ENCODE measurements at regions not wholly inside any gene's neighbourhood (a gene's known extent, or its start where the extent isn't known, plus 50 kb on each side); places are given as distances from the start of the nearest gene placed in this dataset.

DNA sequence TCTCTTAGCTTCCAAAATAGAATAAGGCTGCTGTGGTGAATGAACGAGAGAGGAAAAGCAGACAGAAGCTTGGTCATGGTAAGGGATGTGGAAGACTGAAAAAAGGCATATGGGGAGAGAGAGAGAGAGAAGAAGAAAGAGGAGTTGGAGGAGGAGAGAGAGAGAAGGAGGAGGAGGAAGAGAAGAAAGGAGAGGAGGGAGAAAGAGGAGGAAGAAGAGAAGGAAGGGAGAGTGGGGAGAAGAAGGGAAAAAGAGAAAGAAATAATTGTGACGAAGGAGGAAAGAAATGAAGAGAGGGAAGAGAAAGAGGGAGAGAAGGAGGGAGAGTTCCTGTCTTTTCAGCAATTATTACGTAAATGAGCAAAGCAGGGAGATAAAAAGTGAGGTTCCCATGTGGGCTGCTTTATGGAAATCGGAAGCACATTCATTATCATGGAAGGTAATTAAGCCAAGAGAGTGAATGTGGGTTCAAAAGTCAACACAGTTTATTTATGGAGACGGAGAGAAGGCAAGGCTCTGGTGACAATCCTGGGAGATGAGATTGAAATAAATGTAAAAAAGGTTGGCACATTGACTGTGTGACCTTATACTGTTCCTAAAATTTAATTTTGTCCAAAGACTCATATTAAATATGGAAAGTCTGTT is 611.2 kb downstream of the KIF4B start:
- TF ChIP-seq POLR2AphosphoS5 (IDR thresholded peaks at IDR 0.05), result no peak
- no peak for TF ChIP-seq POLR2A (IDR thresholded peaks at IDR 0.05)
- 54 to 59% (median 56%) methylated on average over 5 of the region's 5 CpGs for WGBS, 5 donors
- Histone ChIP-seq H3K36me3 (no peaks in the 10 kb centered on the region), H3K9me3 (no peaks in the 10 kb centered on the region), H3K4me3 (no peak overlapping the region), H3K27ac (no peak overlapping the region), H3K27me3 (replicated peaks in 1 of 7) (peaks cover 0 to 33% (median 0%) of the 10 kb centered on the region in 7 donors), H3K4me1 (no peaks in the 10 kb centered on the region)
- DNase-seq, result no peak
- intact Hi-C loops (cut with DNase I; ENCODE audit: low total_unique reads), result no loop called here

DNA sequence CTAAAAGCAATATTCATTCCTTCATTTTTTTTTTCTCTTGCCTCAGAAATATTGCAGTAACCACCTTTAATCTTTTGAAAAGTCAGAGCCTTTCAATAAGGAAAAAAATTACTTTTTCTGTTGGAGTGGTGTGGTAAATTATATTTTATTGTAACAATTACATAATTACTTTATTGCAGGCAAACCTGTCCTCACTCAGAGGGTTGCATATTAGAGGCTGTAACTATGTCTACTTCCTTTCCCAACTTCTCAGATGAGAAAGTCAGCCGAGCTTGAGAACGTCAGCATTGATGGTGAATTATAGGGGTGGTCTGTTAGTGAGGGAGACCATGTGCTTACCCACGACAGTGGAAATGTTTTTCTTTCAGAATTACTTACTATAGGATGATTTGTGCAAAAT is 611.8 kb downstream of the KIF4B start:
- intact Hi-C loops (cut with DNase I; ENCODE audit: low total_unique reads), result no loop called here
- WGBS, 5 donors, result 10 to 26% (median 19%) methylated on average over 3 of the region's 3 CpGs
- peaks cover 0 to 29% (median 0%) of the 10 kb centered on the region in 7 donors for H3K27me3 ChIP-seq (replicated peaks in 1 of 7)
- no peaks in the 10 kb centered on the region for H3K9me3 ChIP-seq
- TF ChIP-seq POLR2A (IDR thresholded peaks at IDR 0.05), result no peak
- TF ChIP-seq, protein P1, sequence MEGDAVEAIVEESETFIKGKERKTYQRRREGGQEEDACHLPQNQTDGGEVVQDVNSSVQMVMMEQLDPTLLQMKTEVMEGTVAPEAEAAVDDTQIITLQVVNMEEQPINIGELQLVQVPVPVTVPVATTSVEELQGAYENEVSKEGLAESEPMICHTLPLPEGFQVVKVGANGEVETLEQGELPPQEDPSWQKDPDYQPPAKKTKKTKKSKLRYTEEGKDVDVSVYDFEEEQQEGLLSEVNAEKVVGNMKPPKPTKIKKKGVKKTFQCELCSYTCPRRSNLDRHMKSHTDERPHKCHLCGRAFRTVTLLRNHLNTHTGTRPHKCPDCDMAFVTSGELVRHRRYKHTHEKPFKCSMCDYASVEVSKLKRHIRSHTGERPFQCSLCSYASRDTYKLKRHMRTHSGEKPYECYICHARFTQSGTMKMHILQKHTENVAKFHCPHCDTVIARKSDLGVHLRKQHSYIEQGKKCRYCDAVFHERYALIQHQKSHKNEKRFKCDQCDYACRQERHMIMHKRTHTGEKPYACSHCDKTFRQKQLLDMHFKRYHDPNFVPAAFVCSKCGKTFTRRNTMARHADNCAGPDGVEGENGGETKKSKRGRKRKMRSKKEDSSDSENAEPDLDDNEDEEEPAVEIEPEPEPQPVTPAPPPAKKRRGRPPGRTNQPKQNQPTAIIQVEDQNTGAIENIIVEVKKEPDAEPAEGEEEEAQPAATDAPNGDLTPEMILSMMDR (IDR thresholded peaks at IDR 0.05 in 8 of 11, conservative IDR thresholded peaks at IDR 0.05 in 3 of 11), result no peak
- TF ChIP-seq POLR2AphosphoS5 (IDR thresholded peaks at IDR 0.05), result no peak
- no peaks in the 10 kb centered on the region for H3K36me3 ChIP-seq
- no peak for DNase-seq
- no peaks in the 10 kb centered on the region for H3K4me1 ChIP-seq
- H3K4me3 ChIP-seq, result no peak overlapping the region
- H3K27ac ChIP-seq, result no peak overlapping the region

DNA sequence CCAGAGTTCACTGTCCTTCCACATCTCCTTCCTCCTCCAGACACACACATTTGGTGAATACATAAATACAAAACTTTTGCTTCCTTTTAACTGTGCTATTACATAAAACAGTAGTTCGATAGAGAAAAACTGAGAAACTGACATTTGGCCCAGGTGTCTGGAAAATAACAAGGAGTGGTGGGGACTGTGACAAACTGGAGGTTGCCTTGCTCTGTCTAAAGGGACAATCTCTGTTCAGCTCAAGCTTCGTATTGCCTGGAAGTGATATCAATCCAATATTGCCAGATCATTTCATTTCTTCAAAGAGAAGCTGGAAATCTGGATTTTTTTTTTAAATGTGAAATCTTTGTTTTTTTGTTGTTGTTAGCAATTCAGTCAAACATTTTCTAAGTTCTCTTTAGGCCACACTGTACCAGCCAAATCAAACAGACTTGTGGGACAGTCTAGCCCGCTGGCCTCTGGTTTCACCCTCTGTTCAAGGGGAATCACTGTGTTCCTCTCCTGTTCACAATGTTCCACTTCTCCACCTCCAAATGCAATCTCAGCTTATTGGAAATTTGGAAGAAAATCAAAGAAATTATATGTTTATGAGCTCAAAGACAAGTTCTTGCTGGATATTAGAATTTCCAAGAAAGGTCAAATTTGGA is 612.5 kb downstream of the KIF4B start:
- H3K4me3 ChIP-seq, result no peak overlapping the region
- intact Hi-C loops (cut with DNase I; ENCODE audit: low total_unique reads), result no loop called here
- 73 to 84% (median 80%) methylated on average over 3 of the region's 3 CpGs for WGBS, 5 donors
- H3K36me3 ChIP-seq, result no peaks in the 10 kb centered on the region
- no peaks in the 10 kb centered on the region for H3K4me1 ChIP-seq
- no peaks in the 10 kb centered on the region for H3K9me3 ChIP-seq
- no peak for TF ChIP-seq POLR2AphosphoS5 (IDR thresholded peaks at IDR 0.05)
- no peak for TF ChIP-seq POLR2A (IDR thresholded peaks at IDR 0.05)
- TF ChIP-seq, protein P1 (IDR thresholded peaks at IDR 0.05 in 8 of 11, conservative IDR thresholded peaks at IDR 0.05 in 3 of 11), result no peak
- H3K27me3 ChIP-seq (replicated peaks in 1 of 7), result peaks cover 0 to 22% (median 0%) of the 10 kb centered on the region in 7 donors
- H3K27ac ChIP-seq, result no peak overlapping the region
- no peak for DNase-seq

DNA sequence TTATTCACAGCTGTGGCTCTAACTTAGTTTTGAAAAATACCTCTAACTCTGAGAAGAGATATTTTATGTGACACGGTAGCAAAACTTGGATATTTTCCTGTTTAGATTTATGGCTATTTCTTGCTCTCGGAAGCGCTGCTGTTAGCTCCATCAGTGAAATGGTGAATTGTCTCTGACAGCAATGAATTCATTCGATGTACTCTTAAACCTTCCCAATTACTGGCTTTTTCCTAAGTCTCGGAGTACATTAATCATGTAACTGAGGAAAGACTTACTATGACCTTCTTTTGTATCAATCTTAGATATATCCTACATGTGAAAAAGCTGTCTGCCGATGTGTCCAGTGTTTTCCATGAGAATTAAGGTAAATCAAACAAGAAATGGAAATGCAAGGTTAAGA is 613.0 kb downstream of the KIF4B start:
- WGBS, 5 donors, result 75 to 82% (median 77%) methylated on average over 6 of the region's 6 CpGs
- DNase-seq, result no peak
- intact Hi-C loops (cut with DNase I; ENCODE audit: low total_unique reads), result no loop called here
- Histone ChIP-seq H3K36me3 (no peaks in the 10 kb centered on the region), H3K9me3 (no peaks in the 10 kb centered on the region), H3K4me3 (no peak overlapping the region), H3K27ac (no peak overlapping the region), H3K27me3 (replicated peaks in 1 of 7) (peaks cover 0 to 21% (median 0%) of the 10 kb centered on the region in 7 donors), H3K4me1 (no peaks in the 10 kb centered on the region)
- TF ChIP-seq, protein P1 (IDR thresholded peaks at IDR 0.05 in 8 of 11, conservative IDR thresholded peaks at IDR 0.05 in 3 of 11), result no peak
- TF ChIP-seq POLR2AphosphoS5 (IDR thresholded peaks at IDR 0.05), result no peak
- no peak for TF ChIP-seq POLR2A (IDR thresholded peaks at IDR 0.05)

All from spleen (tissue), 11 donors.